CD4-positive, alpha-beta T cell treated with Interleukin-10 for 1 hour (primary cell): ENCODE measurements at regions not wholly inside any gene's neighbourhood (a gene's known extent, or its start where the extent isn't known, plus 50 kb on each side); places are given as distances from the start of the nearest gene placed in this dataset.
"Not testable (repeated sequence)": the region's sequence is repeated elsewhere in the genome, so short reads cannot be mapped to it uniquely, and the experiment has no call there.

ENCODE experiments used
- DNase-seq: peaks from one replicate; pipeline ENCODE4 v3.0.0-alpha.2; 2020

DNA sequence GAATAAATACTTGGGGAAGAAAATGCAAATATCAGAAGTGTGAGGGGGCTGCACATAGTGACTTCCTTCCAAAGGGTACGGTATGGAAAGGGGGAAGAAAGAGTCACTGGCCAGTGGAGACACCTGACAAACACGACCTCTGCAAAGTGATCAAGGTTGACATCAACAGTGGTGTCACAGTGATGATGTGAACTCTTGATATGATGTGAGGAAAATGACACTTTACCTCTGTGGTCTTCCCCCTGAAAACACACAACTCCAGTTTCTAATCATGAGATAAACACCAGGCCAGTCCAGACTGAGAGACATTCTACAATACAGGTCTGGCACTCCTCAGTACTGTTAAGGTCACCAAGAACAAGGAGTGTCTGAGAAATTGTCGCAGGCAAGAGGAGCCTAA is 169.7 kb downstream of the BUB3 start:
- no peak for DNase-seq

DNA sequence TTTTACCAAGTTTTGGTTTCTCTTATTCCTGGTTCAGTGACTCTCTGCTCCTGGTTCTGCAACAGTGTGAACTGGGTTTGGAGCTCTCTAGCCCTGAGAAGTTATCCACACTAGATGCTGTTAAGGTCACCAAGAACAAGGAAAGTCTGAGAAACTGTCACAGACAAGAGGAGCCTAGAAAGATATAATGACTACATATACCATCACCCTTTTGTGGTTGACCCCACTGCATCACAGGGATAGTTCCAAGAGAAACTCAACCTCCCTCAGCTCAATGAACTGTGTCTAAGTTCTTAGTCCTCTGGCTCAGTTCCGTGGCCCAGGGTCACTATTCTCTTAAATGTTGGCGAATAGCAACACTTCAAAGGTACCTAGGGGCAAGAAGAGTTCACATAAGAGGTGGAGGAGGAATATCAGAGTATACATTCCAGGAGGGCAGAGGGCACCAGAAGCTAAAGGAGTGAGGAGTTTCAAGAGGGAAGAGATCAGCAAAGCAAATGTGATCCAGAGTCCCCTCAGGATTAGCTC is 171.5 kb downstream of the BUB3 start:
- DNase-seq = no peak

- DNase-seq = no peak
These were observed 172.5 kb downstream of the BUB3 start for GRCh38 chr10:123326674-123327073.

GRCh38 chr10:123327450-123327849 is 173.2 kb downstream of the BUB3 start:
- no peak for DNase-seq

DNA sequence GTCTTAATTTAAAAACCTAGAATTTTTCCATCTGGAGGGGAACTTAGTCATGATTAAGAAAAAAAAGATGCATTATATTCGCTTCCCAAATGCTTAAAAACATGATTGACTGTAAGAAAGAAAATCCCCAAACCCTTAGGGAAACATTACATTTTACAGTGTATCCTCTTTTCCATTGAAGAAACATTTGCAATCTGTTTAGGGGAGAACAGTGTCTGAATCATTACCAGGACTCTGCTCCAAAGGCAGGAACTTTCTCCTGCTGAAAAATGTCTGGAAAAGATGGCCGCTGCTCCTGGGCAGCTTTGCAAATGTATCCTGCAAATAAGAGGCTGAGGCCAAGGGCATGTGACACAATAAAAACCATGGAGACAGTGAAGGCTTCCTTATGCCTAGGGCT is 173.7 kb downstream of the BUB3 start:
- DNase-seq = no peak

DNA sequence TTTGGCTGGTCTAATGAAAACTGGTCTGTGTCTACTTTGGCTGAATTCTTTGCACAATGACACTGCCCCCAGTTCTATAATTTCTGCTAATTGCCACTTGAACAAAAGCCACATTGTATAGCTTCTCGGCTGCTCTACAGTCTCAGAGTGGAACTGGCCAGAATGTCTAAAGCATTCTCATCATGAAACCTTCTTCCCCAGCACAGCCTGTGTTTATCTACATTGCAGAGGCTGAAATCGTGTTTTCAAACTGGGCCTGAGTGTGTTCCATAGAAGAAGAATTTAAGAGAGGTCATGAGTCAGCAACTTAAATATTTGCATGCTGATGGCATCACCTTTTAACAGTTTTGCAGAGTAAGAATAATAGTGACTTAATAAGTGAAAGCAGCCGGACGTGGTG is 177.2 kb downstream of the BUB3 start:
- DNase-seq = no peak

- no peak for DNase-seq
These were observed 192.4 kb downstream of the BUB3 start for GRCh38 chr10:123346581-123346980.

DNA sequence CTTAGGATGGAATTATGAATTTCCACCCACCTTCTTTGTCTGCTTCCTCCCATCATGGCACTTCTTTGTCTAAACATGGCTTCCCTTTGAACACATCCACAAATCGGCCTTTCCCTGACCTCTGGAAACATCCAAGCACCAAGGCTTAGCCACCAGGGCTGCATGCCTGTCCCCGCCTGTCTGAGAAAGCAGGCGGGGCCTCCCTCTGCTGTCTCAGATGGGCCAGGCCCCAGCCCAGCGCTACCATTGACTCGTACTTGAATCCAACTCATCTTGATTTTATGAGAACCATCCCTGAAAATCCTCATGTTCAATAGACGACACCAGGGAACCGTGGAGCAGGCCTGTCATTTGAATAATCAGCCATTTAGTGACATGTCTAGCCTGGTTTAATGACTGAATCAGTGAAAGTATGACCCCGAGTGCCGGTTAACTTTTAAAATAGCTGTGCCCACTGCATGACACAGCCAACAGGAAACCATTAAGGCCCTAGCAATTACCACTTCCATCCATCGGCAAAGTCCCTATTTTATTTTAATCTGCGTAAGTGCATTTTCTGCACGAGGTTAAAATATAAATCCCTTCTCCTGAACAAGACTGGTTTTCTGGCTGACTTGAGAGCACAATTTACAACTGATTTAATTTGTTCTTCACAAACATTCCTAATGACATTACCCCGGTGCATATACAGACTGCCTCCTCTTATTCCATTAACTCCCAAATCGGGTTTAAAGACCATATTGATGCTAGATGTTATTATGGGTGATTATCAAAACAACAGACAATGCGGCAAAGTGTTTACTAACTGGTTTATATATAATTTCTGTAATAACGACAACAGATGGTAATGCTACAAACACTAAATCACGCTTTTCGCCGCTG is 194.7 kb downstream of the BUB3 start:
- DNase-seq = no peak

GRCh38 chr10:123351715-123352114 is 197.5 kb downstream of the BUB3 start:
- DNase-seq = no peak

GRCh38 chr10:123354521-123354920 is 200.3 kb downstream of the BUB3 start:
- no peak for DNase-seq

GRCh38 chr10:123355748-123356481 is 201.7 kb downstream of the BUB3 start:
- no peak for DNase-seq

- no peak for DNase-seq
These were observed 202.6 kb downstream of the BUB3 start for GRCh38 chr10:123356799-123357198.

- DNase-seq = no peak
These were observed 203.3 kb downstream of the BUB3 start for GRCh38 chr10:123357421-123357930.

DNA sequence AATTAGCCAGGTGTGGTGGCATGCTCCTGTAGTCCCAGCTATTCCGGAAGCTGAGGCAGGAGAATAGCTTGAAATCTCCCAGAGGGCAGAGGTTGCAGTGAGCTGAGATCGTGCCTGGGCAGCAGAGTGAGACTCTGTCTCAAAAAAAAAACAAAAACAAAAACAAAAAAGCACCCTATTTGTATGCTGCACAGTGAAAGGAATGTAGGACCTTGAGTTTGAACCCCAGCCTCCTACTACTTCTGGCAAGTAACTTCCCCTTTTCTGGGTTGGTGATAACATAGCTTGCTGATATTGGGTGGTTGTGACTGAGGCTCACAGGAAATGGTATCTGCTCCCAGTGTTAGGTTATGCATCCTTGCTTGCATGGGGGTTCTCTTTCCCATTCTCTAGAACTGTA is 205.3 kb downstream of the BUB3 start:
- DNase-seq = no peak

DNA sequence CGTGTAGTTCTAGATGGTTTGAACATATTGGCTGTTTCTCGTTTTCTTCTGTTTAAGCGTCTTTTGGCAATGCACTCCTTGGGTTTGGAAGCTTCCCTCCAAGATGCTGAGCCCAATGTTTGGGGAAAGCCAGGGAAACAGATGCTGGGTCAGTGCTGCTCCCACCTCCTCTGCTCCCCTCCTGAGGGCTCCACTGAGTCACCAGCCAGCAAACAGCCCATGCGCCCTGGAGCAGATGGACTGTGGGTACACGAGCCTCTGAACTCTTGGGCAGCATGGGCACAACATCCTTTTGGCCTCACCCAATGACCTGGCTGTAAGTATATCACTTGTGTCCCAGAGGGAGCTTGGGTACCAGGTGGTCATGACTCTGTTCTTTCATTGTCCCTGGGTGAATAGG is 207.6 kb downstream of the BUB3 start:
- no peak for DNase-seq

DNA sequence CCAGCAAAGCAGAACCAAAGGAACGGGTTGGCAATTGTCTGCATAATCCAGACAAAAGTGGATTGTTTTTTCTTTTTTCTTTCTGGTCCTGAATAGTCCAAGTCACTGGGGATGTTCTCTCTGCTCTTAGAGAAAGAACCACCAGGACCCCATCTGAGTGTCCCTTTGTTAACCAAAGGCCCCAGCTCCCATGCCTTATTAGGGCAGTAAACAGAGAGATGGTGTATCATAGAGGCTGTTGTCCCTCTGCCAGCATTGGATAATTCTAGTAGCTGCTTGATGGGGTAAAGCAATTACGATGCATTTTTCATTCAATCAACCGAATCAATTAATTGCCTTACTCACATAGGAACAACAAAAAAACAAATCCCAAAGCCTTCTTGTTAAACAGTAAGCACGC is 213.0 kb downstream of the BUB3 start:
- no peak for DNase-seq

GRCh38 chr10:123371626-123372025 is 217.4 kb downstream of the BUB3 start:
- DNase-seq = not testable (repeated sequence)

- no peak for DNase-seq
These were observed 219.4 kb downstream of the BUB3 start for GRCh38 chr10:123373591-123373990.

- no peak for DNase-seq
These were observed 220.9 kb downstream of the BUB3 start for GRCh38 chr10:123375097-123375496.

DNA sequence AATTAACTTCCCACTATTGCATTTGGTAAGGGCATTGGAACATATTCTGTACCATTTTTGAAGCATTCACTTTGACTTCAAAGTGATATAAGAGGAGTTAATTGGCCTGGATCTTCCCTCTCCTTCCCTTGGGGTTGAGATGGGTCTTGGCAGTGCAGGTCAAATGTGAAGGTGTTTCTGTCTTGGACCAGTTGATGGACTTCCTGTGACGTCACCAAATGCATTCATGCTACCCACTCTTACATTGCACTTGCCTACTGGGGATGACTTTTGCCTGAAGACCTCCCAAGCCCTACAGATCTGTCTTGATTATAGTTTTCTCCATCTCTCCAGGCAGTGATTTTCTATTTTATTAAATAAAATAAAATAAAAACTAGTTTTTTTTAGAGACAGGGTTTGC is 221.5 kb downstream of the BUB3 start:
- DNase-seq = no peak

DNA sequence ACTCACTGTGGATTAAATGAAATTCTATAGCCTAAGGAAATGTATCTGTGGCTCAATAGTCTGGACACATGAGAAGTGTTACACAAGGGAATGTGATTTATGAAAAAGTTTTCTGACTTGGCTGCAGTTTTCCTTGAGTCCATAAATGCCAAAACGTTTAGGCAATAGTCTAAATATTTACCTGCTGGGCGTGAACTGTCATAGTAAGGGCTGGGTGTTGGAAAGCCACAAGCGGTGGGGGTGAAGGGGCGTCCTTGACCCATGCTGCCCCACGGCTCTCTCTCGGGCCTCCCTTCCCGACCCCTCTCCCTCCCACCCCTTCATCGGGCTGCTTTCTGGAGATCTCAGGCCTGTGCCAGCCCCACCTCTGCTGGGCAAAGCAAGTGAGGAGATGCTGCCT is 223.7 kb downstream of the BUB3 start:
- no peak for DNase-seq

DNA sequence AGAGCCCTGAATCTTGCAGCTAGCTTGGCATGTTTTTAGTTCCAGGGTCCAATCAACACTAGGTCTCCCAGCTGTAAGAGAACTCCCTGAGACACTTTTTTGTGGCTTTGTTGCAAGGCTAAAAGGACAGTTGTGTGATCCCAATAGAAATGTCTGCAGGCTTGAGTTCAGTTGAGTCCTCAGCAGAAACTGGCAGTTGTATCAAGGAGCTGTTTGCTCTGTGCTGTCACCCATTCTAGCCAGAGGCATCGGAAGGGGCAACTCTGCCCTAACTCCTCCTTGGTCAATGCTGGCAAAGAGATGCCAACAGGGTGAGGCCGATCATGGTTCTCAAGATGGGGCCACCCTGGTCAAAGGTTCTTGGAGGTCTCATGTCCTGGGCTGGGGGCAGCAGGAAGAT is 224.1 kb downstream of the BUB3 start:
- DNase-seq = no peak

- DNase-seq = no peak
These were observed 225.0 kb downstream of the BUB3 start for GRCh38 chr10:123379156-123379555.
